ENCODE measurements at regions not wholly inside any gene's neighbourhood (a gene's known extent, or its start where the extent isn't known, plus 50 kb on each side); places are given as distances from the start of the nearest gene placed in this dataset.
"Not testable (repeated sequence)": the region's sequence is repeated elsewhere in the genome, so short reads cannot be mapped to it uniquely, and the experiment has no call there.

GRCh38 chr15:83378921-83379578 is 68.1 kb upstream of the SH3GL3 start:
- H3K4me3 Mint-ChIP-seq: no peak overlapping the region
- no peak overlapping the region for H3K27ac Mint-ChIP-seq
- H3K36me3 Mint-ChIP-seq (ENCODE audit: low read depth): peaks cover 4% of the 10 kb centered on the region
- peaks cover 17% of the 10 kb centered on the region for H3K4me1 Mint-ChIP-seq
- no peak for TF ChIP-seq CTCF (IDR thresholded peaks at IDR 0.05)
- H3K27me3 Mint-ChIP-seq (ENCODE audit: low read depth, poor library complexity): peaks cover 50% of the 10 kb centered on the region
- DNase-seq: no peak
- peaks cover 10% of the 10 kb centered on the region for H3K9me3 Mint-ChIP-seq

- H3K9me3 Mint-ChIP-seq: peaks cover 10% of the 10 kb centered on the region
- no peak overlapping the region for H3K4me3 Mint-ChIP-seq
- no peak overlapping the region for H3K27ac Mint-ChIP-seq
- H3K27me3 Mint-ChIP-seq (ENCODE audit: low read depth, poor library complexity): peaks cover 48% of the 10 kb centered on the region
- peaks cover 4% of the 10 kb centered on the region for H3K36me3 Mint-ChIP-seq (ENCODE audit: low read depth)
- no peak for DNase-seq
- no peak for TF ChIP-seq CTCF (IDR thresholded peaks at IDR 0.05)
- peaks cover 17% of the 10 kb centered on the region for H3K4me1 Mint-ChIP-seq
Observed at GRCh38 chr15:83379579-83379959, 67.6 kb upstream of the SH3GL3 start.

- DNase-seq: no peak
- Mint-ChIP-seq H3K27me3 (ENCODE audit: low read depth, poor library complexity) (peaks cover 44% of the 10 kb centered on the region), H3K9me3 (peaks cover 10% of the 10 kb centered on the region), H3K4me3 (no peak overlapping the region), H3K4me1 (peaks cover 17% of the 10 kb centered on the region), H3K27ac (no peak overlapping the region), H3K36me3 (ENCODE audit: low read depth) (peaks cover 4% of the 10 kb centered on the region)
- TF ChIP-seq CTCF (IDR thresholded peaks at IDR 0.05): no peak
Observed at GRCh38 chr15:83380059-83380458, 67.1 kb upstream of the SH3GL3 start.

- peak; percentile 52 for DNase-seq
- no peak overlapping the region for H3K27ac Mint-ChIP-seq
Observed at GRCh38 chr15:83380682-83381081, 66.5 kb upstream of the SH3GL3 start.

GRCh38 chr15:83383608-83384139 is 63.5 kb upstream of the SH3GL3 start:
- H3K4me3 Mint-ChIP-seq: peak overlapping the region; percentile 85
- DNase-seq; H3K36me3 Mint-ChIP-seq (ENCODE audit: low read depth): not testable (repeated sequence)
- peaks cover 24% of the 10 kb centered on the region for H3K27me3 Mint-ChIP-seq (ENCODE audit: low read depth, poor library complexity)
- H3K27ac Mint-ChIP-seq: peak overlapping the region; percentile 92
- H3K9me3 Mint-ChIP-seq: peaks cover 10% of the 10 kb centered on the region
- peaks cover 10% of the 10 kb centered on the region for H3K4me1 Mint-ChIP-seq

More at GRCh38 chr15:83380682-83381081, 66.5 kb upstream of the SH3GL3 start:
- Mint-ChIP-seq H3K36me3 (ENCODE audit: low read depth) (peaks cover 4% of the 10 kb centered on the region), H3K27me3 (ENCODE audit: low read depth, poor library complexity) (peaks cover 43% of the 10 kb centered on the region), H3K4me1 (peaks cover 17% of the 10 kb centered on the region), H3K4me3 (no peak overlapping the region), H3K9me3 (peaks cover 10% of the 10 kb centered on the region)
- peak; percentile 13 for TF ChIP-seq CTCF (IDR thresholded peaks at IDR 0.05)

GRCh38 chr15:83396101-83396500 is 51.0 kb upstream of the SH3GL3 start:
- H3K36me3 Mint-ChIP-seq (ENCODE audit: low read depth): no peaks in the 10 kb centered on the region
- no peak overlapping the region for H3K4me3 Mint-ChIP-seq
- H3K27ac Mint-ChIP-seq: no peak overlapping the region
- H3K27me3 Mint-ChIP-seq (ENCODE audit: low read depth, poor library complexity): peaks cover 29% of the 10 kb centered on the region
- DNase-seq: peak; percentile 35
- no peaks in the 10 kb centered on the region for H3K9me3 Mint-ChIP-seq
- no peak for TF ChIP-seq CTCF (IDR thresholded peaks at IDR 0.05)
- H3K4me1 Mint-ChIP-seq: peaks cover 11% of the 10 kb centered on the region
